H1 (cell line): ENCODE measurements at regions not wholly inside any gene's neighbourhood (a gene's known extent, or its start where the extent isn't known, plus 50 kb on each side); places are given as distances from the start of the nearest gene placed in this dataset.

ENCODE experiments used
- CTCF ChIA-PET: fragments of 300-600 bp; sonication (Branson Sonifier 250); formaldehyde crosslinking; loops from one replicate; lab custom pipeline; 2021; ENCODE audit not compliant: partially characterized antibody; lab: Charles Lee
- POLR2A ChIA-PET: fragments of 300-600 bp; sonication (Branson Sonifier 250); formaldehyde crosslinking; loops from one replicate; lab custom pipeline; 2021; ENCODE audit warnings: inconsistent platforms; ENCODE audit not compliant: partially characterized antibody; lab: Charles Lee
- DNase-seq, 2 experiments: peaks; one replicate each; pipeline versions ENCODE4 v3.0.0 to v3.0.0-alpha.2; 2010 to 2022; ENCODE audit warnings: low spot score in 2 of 2, low read depth in 1 of 2, mixed read lengths in 1 of 2
- FAIRE-seq: peaks from 2 replicates; lab custom pipeline; 2011; peaks lifted over from hg19 to GRCh38; lab: Jason Lieb, UNC
- H2AFZ ChIP-seq: 2 replicates; pipeline ENCODE4 v1.8.1; 2012; ENCODE audit warnings: low read length, inconsistent platforms
- H2AK5ac ChIP-seq: 2 replicates; pipeline ENCODE4 v1.6.1; 2013; ENCODE audit warnings: low read depth, low read length
- H2BK120ac ChIP-seq: replicated peaks from 2 replicates; pipeline ENCODE3; 2013; ENCODE audit warnings: low read depth, low read length, inconsistent platforms
- H2BK12ac ChIP-seq: 2 replicates; pipeline ENCODE4 v1.6.1; 2013; ENCODE audit warnings: low read depth, low read length
- H2BK15ac ChIP-seq: 2 replicates; pipeline ENCODE4 v1.6.1; 2013; ENCODE audit warnings: low read length
- H2BK20ac ChIP-seq: 2 replicates; pipeline ENCODE4 v1.6.1; 2013; ENCODE audit warnings: low read length
- H2BK5ac ChIP-seq: 2 replicates; pipeline ENCODE4 v1.6.1; 2013; ENCODE audit warnings: low read depth, low read length
- H3K14ac ChIP-seq: 2 replicates; pipeline ENCODE4 v1.6.1; 2013; ENCODE audit warnings: inconsistent platforms; ENCODE audit not compliant: insufficient read length
- H3K18ac ChIP-seq: 2 replicates; pipeline ENCODE4 v1.6.1; 2013; ENCODE audit warnings: low read length; ENCODE audit errors: extremely low read depth
- H3K23ac ChIP-seq: 2 replicates; pipeline ENCODE4 v1.6.1; 2013; ENCODE audit warnings: inconsistent platforms; ENCODE audit not compliant: insufficient read length
- H3K23me2 ChIP-seq: 2 replicates; pipeline ENCODE4 v1.6.1; 2013; ENCODE audit warnings: low read depth, low read length
- H3K27ac ChIP-seq: 2 replicates; pipeline ENCODE4 v1.6.1; 2011; ENCODE audit warnings: low read depth, low read length, inconsistent platforms
- H3K27me3 ChIP-seq, 4 experiments: replicated peaks in 1 of 4; 1 replicate in 1 of 4; 2 replicates in 3 of 4; pipeline versions ENCODE4 v1.6.1 to v1.8.1; 2011 to 2013; ENCODE audit warnings: low read length in 3 of 4, mild to moderate bottlenecking in 3 of 4, inconsistent platforms in 2 of 4, mixed read lengths in 2 of 4, moderate library complexity in 1 of 4; ENCODE audit not compliant: control insufficient read depth in 3 of 4, insufficient read depth in 3 of 4; ENCODE audit errors: extremely low read depth in 1 of 4
- H3K36me3 ChIP-seq, 4 experiments: 2 replicates each; pipeline versions ENCODE4 v1.6.1 to v1.8.1; 2011 to 2013; ENCODE audit warnings: mild to moderate bottlenecking in 4 of 4, low read length in 3 of 4, moderate library complexity in 2 of 4, control low read depth in 1 of 4, inconsistent platforms in 1 of 4; ENCODE audit not compliant: insufficient read depth in 4 of 4, control insufficient read depth in 2 of 4
- H3K4ac ChIP-seq: replicated peaks from 2 replicates; pipeline ENCODE3; 2013; ENCODE audit warnings: low read length, low read depth, mixed read lengths, inconsistent platforms; ENCODE audit not compliant: insufficient read length
- H3K4me1 ChIP-seq, 4 experiments: replicated peaks in 1 of 4; 1 replicate in 1 of 4; 2 replicates in 3 of 4; pipeline versions ENCODE4 v1.6.1 to v1.8.1; 2011 to 2013; ENCODE audit warnings: low read length in 3 of 4, inconsistent platforms in 2 of 4, mixed read lengths in 1 of 4; ENCODE audit not compliant: insufficient read depth in 4 of 4, control insufficient read depth in 3 of 4
- H3K4me2 ChIP-seq, 2 experiments: 2 replicates each; pipeline versions ENCODE4 v1.6.1 to v1.8.1; 2011 to 2013; ENCODE audit warnings: low read depth in 2 of 2, low read length in 2 of 2, control low read depth in 1 of 2, inconsistent platforms in 1 of 2, mild to moderate bottlenecking in 1 of 2; ENCODE audit not compliant: insufficient read depth in 1 of 2
- H3K4me3 ChIP-seq, 4 experiments: fragments of 200-600, 300-600 bp in 1 of 4; sonication (generic), shearing (Covaris generic), sonication (Bioruptor Twin) in 1 of 4; 2 replicates each; pipeline versions ENCODE4 v1.5.1 to v1.8.1; 2011 to 2016; ENCODE audit warnings: low read length in 4 of 4, low read depth in 3 of 4, control low read depth in 2 of 4, inconsistent platforms in 2 of 4, mild to moderate bottlenecking in 2 of 4, mixed read lengths in 1 of 4, moderate library complexity in 1 of 4; ENCODE audit not compliant: insufficient read depth in 2 of 4; ENCODE audit errors: extremely low read depth in 1 of 4
- H3K56ac ChIP-seq: replicated peaks from 2 replicates; pipeline ENCODE3; 2013; ENCODE audit warnings: low read depth, mild to moderate bottlenecking, mixed read lengths, low read length, inconsistent platforms; ENCODE audit not compliant: insufficient read length
- H3K79me1 ChIP-seq: 2 replicates; pipeline ENCODE4 v1.6.1; 2013; ENCODE audit warnings: low read depth, low read length, control low read depth
- H3K79me2 ChIP-seq, 2 experiments: 2 replicates each; pipeline versions ENCODE4 v1.6.1 to v1.8.1; 2012 to 2013; ENCODE audit warnings: low read length in 2 of 2, mild to moderate bottlenecking in 2 of 2, inconsistent platforms in 1 of 2; ENCODE audit not compliant: insufficient read depth in 2 of 2, control insufficient read depth in 1 of 2
- H3K9ac ChIP-seq, 4 experiments: replicated peaks in 1 of 4; 1 replicate in 1 of 4; 2 replicates in 3 of 4; pipeline versions ENCODE4 v1.6.1 to v1.8.1; 2011 to 2013; ENCODE audit warnings: low read depth in 3 of 4, low read length in 3 of 4, control low read depth in 2 of 4, mild to moderate bottlenecking in 2 of 4, moderate library complexity in 2 of 4, inconsistent platforms in 1 of 4; ENCODE audit errors: extremely low read depth in 1 of 4
- H3K9me3 ChIP-seq, 2 experiments: 2 replicates each; pipeline versions ENCODE4 v1.6.1 to v1.8.1; 2012 to 2013; ENCODE audit warnings: mild to moderate bottlenecking in 2 of 2, moderate library complexity in 2 of 2, control low read depth in 1 of 2, inconsistent platforms in 1 of 2, low read depth in 1 of 2, low read length in 1 of 2, mixed read lengths in 1 of 2; ENCODE audit not compliant: insufficient read depth in 2 of 2
- H4K20me1 ChIP-seq, 2 experiments: replicated peaks in 1 of 2; 2 replicates each; pipeline versions ENCODE3 to v1.8.1; 2011 to 2013; ENCODE audit warnings: inconsistent platforms in 2 of 2, low read length in 2 of 2, mild to moderate bottlenecking in 1 of 2; ENCODE audit not compliant: insufficient read depth in 2 of 2, control insufficient read depth in 1 of 2
- H4K5ac ChIP-seq: 2 replicates; pipeline ENCODE4 v1.6.1; 2013; ENCODE audit warnings: low read length, low read depth, mixed read lengths, inconsistent platforms; ENCODE audit not compliant: insufficient read length
- H4K8ac ChIP-seq: 2 replicates; pipeline ENCODE4 v1.8.0; 2013; ENCODE audit warnings: mild to moderate bottlenecking, moderate library complexity, low read length, inconsistent platforms; ENCODE audit not compliant: insufficient read depth; ENCODE audit errors: extremely low read depth
- H4K91ac ChIP-seq: replicated peaks from 2 replicates; pipeline ENCODE3; 2013; ENCODE audit warnings: low read length, mixed read lengths, inconsistent platforms; ENCODE audit not compliant: insufficient read length
- BACH1 ChIP-seq: IDR thresholded peaks from 2 replicates; pipeline ENCODE4 v1.6.1; 2012; ENCODE audit warnings: low read length, improper control_type of control experiment
- CBX5 ChIP-seq: fragments of 300-800, 300-1000 bp; sonication (generic); IDR thresholded peaks from 2 replicates; pipeline ENCODE4 v1.7.1; 2016; ENCODE audit warnings: antibody characterized with exemption, low read length, low read depth
- POU5F1 ChIP-seq: IDR thresholded peaks from 2 replicates; pipeline ENCODE4 v1.6.1; 2011; ENCODE audit warnings: low read depth, mild to moderate bottlenecking, low read length, moderate library complexity
- SIN3A ChIP-seq, 2 experiments: IDR thresholded peaks in 1 of 2; conservative IDR thresholded peaks in 1 of 2; 2 replicates each; pipeline ENCODE4 v1.6.1; 2011 to 2012; ENCODE audit warnings: low read length in 2 of 2, improper control_type of control experiment in 1 of 2, low read depth in 1 of 2, mild to moderate bottlenecking in 1 of 2
- SIRT6 ChIP-seq: IDR thresholded peaks from one replicate; pipeline ENCODE4 v1.7.1; 2012; ENCODE audit warnings: low read length, inconsistent platforms
- TAF7 ChIP-seq: optimal IDR thresholded peaks from 2 replicates; pipeline ENCODE3; 2011; ENCODE audit warnings: low read depth, mild to moderate bottlenecking, inconsistent platforms, low read length, moderate library complexity, borderline replicate concordance
- TCF12 ChIP-seq: IDR thresholded peaks from 2 replicates; pipeline ENCODE4 v1.6.1; 2011; ENCODE audit warnings: low read depth, mild to moderate bottlenecking, low read length
- ZNF274 ChIP-seq: IDR thresholded peaks from 2 replicates; pipeline ENCODE4 v1.7.0; 2012; ENCODE audit warnings: low read length, borderline replicate concordance; ENCODE audit errors: extremely low read depth
- WGBS, 2 experiments: shearing (Covaris generic) in 1 of 2; methylation state at CpG; one replicate each; pipeline versions ENCODE4 v1.1.6 to v1.1.7; 2013 to 2015; ENCODE audit warnings: low lambda C conversion rate in 2 of 2, mixed read lengths in 2 of 2, inconsistent platforms in 1 of 2, low coverage in 1 of 2, missing lambda C conversion rate in 1 of 2; ENCODE audit not compliant: insufficient replicate concordance in 2 of 2, insufficient coverage in 1 of 2, insufficient read length in 1 of 2; ENCODE audit errors: extremely low coverage in 1 of 2, missing lambda C conversion rate in 1 of 2; 5-methylcytosine and 5-hydroxymethylcytosine counted together

- Histone ChIP-seq H4K8ac (no peak overlapping the region), H2AK5ac (no peak overlapping the region), H3K4me1 (no peaks in the 10 kb centered on the region; a peak in 1 of 7 replicates), H3K14ac (no peak overlapping the region), H3K56ac (no peak overlapping the region), H3K79me1 (no peaks in the 10 kb centered on the region), H3K4me2 (no peak overlapping the region), H3K36me3 (no peaks in the 10 kb centered on the region), H2BK15ac (no peak overlapping the region), H2BK120ac (no peak overlapping the region), H4K5ac (no peak overlapping the region), H4K20me1 (no peaks in the 10 kb centered on the region), H2AFZ (no peak overlapping the region), H3K9ac (no peak overlapping the region), H3K27ac (no peak overlapping the region), H3K79me2 (no peaks in the 10 kb centered on the region), H3K18ac (no peak overlapping the region), H3K9me3 (no peaks in the 10 kb centered on the region), H3K27me3 (no peaks in the 10 kb centered on the region), H2BK5ac (no peak overlapping the region), H2BK20ac (no peak overlapping the region), H4K91ac (no peak overlapping the region), H3K4ac (no peak overlapping the region), H3K4me3 (no peak overlapping the region), H3K23me2 (no peaks in the 10 kb centered on the region; the same call in 1 of the 2 replicates), H3K23ac (no peak overlapping the region), H2BK12ac (no peak overlapping the region)
- DNase-seq = no peak
- FAIRE-seq = no peak
- TF ChIP-seq BACH1 = no peak
- TF ChIP-seq SIN3A (conservative IDR thresholded peaks at IDR 0.05 in 1 of 2, IDR thresholded peaks at IDR 0.05 in 1 of 2; ENCODE audit: low read depth in 1 of 2, low read length in 2 of 2) = no peak
- TF ChIP-seq TCF12 = no peak
- TF ChIP-seq POU5F1 = no peak
- no peak for TF ChIP-seq SIRT6
- TF ChIP-seq CBX5 = no peak
- no peak for TF ChIP-seq ZNF274
- no peak for TF ChIP-seq TAF7
- CTCF ChIA-PET = interaction anchor here (1.1 to 3.1 kb wide), 4 partner anchors 8 to 423 kb away, joined by 3 to 15 read pairs (median 10); no protein-coding TSS in a partner anchor
- WGBS, 2 experiments = 87 to 100% methylated on average over 1 to 4 of the region's 4 CpGs
- POLR2A ChIA-PET = no interaction called here
These were observed 293.3 kb downstream of the MTX2 start for GRCh38 chr2:176562359-176563078.
